ENCODE measurements at regions not wholly inside any gene's neighbourhood (a gene's known extent, or its start where the extent isn't known, plus 50 kb on each side); places are given as distances from the start of the nearest gene placed in this dataset.

DNA sequence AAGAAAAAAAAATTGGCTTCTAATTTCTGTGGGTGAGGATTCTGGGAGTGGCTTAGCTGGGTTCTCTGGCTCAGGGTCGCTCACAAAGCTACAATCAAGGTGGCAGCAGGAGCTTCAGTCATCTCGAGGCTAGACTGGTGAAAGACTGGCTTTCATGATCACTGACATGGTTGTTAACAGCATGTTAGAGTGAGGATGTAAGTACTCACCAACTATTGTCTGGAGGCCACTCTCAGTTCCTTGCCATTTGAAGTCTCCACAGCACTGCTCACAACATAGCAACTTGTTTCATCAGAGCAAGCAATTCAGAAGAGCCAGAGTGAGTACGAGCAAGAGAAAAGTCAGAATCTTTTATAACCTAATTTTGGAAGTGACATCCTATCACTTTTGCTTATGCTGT, 145.7 kb upstream of the PRSS16 start:
- Histone ChIP-seq H3K9me1 (ENCODE audit: insufficient read depth, low read length) (no peaks in the 10 kb centered on the region), H4K5ac (ENCODE audit: low read depth, low read length) (no peak overlapping the region), H4K8ac (ENCODE audit: low read depth in 2 of 2, low read length in 2 of 2) (no peak overlapping the region), H2AFZ (replicated peaks; ENCODE audit: low read length, poor library complexity) (no peak overlapping the region), H2BK20ac (ENCODE audit: low read depth, low read length) (no peak overlapping the region), H3K56ac (ENCODE audit: extremely low read depth, insufficient read depth, low read length) (no peak overlapping the region), H2AK5ac (ENCODE audit: low read depth, low read length) (no peak overlapping the region), H2BK5ac (ENCODE audit: low read depth, low read length, poor library complexity, severe bottlenecking) (no peak overlapping the region), H3K36me3 (ENCODE audit: control insufficient read depth, insufficient read depth, low read length) (no peaks in the 10 kb centered on the region), H3K23ac (ENCODE audit: low read depth, low read length) (no peak overlapping the region), H3K4me3 (ENCODE audit: insufficient read depth, low read depth, low read length) (no peak overlapping the region), H3K27me3 (ENCODE audit: control insufficient read depth, insufficient read depth, low read length) (no peaks in the 10 kb centered on the region), H3K79me1 (ENCODE audit: low read depth in 1 of 2, low read length in 2 of 2) (no peaks in the 10 kb centered on the region), H3K4me2 (ENCODE audit: low read depth, low read length) (no peak overlapping the region), H3K27ac (ENCODE audit: insufficient read depth, low read length) (no peak overlapping the region), H3K14ac (replicated peaks; ENCODE audit: low read depth, low read length) (no peak overlapping the region), H4K91ac (ENCODE audit: insufficient read depth, low read depth, low read length) (no peak overlapping the region), H3K9ac (ENCODE audit: low read depth, low read length) (no peak overlapping the region), H3K4me1 (ENCODE audit: control insufficient read depth, insufficient read depth, low read length) (no peaks in the 10 kb centered on the region), H2AK9ac (replicated peaks; ENCODE audit: low read depth, low read length, poor library complexity) (no peak overlapping the region), H3K4ac (ENCODE audit: low read depth, low read length) (no peak overlapping the region), H3K9me3 (ENCODE audit: control insufficient read depth, insufficient read depth, low read length) (no peaks in the 10 kb centered on the region), H3K18ac (ENCODE audit: low read depth, low read length) (no peak overlapping the region), H2BK120ac (ENCODE audit: low read depth, low read length) (no peak overlapping the region), H2BK15ac (ENCODE audit: low read depth, low read length) (no peak overlapping the region), H4K20me1 (ENCODE audit: insufficient read depth, low read length) (no peaks in the 10 kb centered on the region)
- BruUV-seq (replicated peaks), result no TSS peak
- intact Hi-C loops (cut with micrococcal nuclease), result no loop called here
- DNase-seq, result no peak
- in situ Hi-C loops (cut with MboI; ENCODE audit: low sequenced_read_pairs), result no loop called here
- TF ChIP-seq RAD21 (IDR thresholded peaks at IDR 0.05; ENCODE audit: low read length) (no peak), NFE2L2 (IDR thresholded peaks at IDR 0.05; ENCODE audit: low read depth, low read length) (no peak), MXI1 (IDR thresholded peaks at IDR 0.05; ENCODE audit: borderline replicate concordance, low read depth, low read length) (no peak), MAFK (IDR thresholded peaks at IDR 0.05; ENCODE audit: low read depth, low read length) (no peak), RCOR1 (IDR thresholded peaks at IDR 0.05; ENCODE audit: insufficient replicate concordance, low read length) (no peak), CEBPB (IDR thresholded peaks at IDR 0.05; ENCODE audit: low read depth, low read length) (no peak), CHD1 (IDR thresholded peaks at IDR 0.05; ENCODE audit: low read depth, low read length) (no peak), POLR2A (IDR thresholded peaks at IDR 0.05; ENCODE audit: low read depth, low read length) (no peak), SMC3 (IDR thresholded peaks at IDR 0.05; ENCODE audit: low read depth, low read length) (no peak), BHLHE40 (IDR thresholded peaks at IDR 0.05; ENCODE audit: low read depth, low read length) (no peak), MAZ (IDR thresholded peaks at IDR 0.05; ENCODE audit: borderline replicate concordance, low read depth, low read length) (no peak), FOS (IDR thresholded peaks at IDR 0.05; ENCODE audit: low read depth, low read length) (no peak), RFX5 (IDR thresholded peaks at IDR 0.05; ENCODE audit: low read depth, low read length) (no peak)
- TF ChIP-seq, protein P1, sequence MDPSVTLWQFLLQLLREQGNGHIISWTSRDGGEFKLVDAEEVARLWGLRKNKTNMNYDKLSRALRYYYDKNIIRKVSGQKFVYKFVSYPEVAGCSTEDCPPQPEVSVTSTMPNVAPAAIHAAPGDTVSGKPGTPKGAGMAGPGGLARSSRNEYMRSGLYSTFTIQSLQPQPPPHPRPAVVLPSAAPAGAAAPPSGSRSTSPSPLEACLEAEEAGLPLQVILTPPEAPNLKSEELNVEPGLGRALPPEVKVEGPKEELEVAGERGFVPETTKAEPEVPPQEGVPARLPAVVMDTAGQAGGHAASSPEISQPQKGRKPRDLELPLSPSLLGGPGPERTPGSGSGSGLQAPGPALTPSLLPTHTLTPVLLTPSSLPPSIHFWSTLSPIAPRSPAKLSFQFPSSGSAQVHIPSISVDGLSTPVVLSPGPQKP (IDR thresholded peaks at IDR 0.05; ENCODE audit: borderline replicate concordance, low read depth, low read length), result no peak
- TF ChIP-seq, protein P2, sequence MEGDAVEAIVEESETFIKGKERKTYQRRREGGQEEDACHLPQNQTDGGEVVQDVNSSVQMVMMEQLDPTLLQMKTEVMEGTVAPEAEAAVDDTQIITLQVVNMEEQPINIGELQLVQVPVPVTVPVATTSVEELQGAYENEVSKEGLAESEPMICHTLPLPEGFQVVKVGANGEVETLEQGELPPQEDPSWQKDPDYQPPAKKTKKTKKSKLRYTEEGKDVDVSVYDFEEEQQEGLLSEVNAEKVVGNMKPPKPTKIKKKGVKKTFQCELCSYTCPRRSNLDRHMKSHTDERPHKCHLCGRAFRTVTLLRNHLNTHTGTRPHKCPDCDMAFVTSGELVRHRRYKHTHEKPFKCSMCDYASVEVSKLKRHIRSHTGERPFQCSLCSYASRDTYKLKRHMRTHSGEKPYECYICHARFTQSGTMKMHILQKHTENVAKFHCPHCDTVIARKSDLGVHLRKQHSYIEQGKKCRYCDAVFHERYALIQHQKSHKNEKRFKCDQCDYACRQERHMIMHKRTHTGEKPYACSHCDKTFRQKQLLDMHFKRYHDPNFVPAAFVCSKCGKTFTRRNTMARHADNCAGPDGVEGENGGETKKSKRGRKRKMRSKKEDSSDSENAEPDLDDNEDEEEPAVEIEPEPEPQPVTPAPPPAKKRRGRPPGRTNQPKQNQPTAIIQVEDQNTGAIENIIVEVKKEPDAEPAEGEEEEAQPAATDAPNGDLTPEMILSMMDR (conservative IDR thresholded peaks at IDR 0.05; ENCODE audit: low read depth, low read length), result no peak
- TF ChIP-seq, protein P3, sequence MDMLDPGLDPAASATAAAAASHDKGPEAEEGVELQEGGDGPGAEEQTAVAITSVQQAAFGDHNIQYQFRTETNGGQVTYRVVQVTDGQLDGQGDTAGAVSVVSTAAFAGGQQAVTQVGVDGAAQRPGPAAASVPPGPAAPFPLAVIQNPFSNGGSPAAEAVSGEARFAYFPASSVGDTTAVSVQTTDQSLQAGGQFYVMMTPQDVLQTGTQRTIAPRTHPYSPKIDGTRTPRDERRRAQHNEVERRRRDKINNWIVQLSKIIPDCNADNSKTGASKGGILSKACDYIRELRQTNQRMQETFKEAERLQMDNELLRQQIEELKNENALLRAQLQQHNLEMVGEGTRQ (IDR thresholded peaks at IDR 0.05; ENCODE audit: low read depth, low read length), result no peak
- ATAC-seq (ENCODE audit: low read depth), result no peak
- dilution Hi-C loops (cut with HindIII; ENCODE audit: low sequenced_read_pairs, unreplicated experiment), result no loop called here
- WGBS, 2 experiments (ENCODE audit: extremely low coverage in 2 of 2, insufficient read length in 1 of 2), result no CpG with 5 or more reads among the region's 3 CpGs
- ChIA-PET CTCF (no interaction called here), POLR2A (ENCODE audit: unreplicated experiment) (no interaction called here)

All from IMR-90 (cell line).